ENCODE measurements at regions not wholly inside any gene's neighbourhood (a gene's known extent, or its start where the extent isn't known, plus 50 kb on each side); places are given as distances from the start of the nearest gene placed in this dataset.
"Not testable (repeated sequence)": the region's sequence is repeated elsewhere in the genome, so short reads cannot be mapped to it uniquely, and the experiment has no call there.

- TF ChIP-seq SOX13 (IDR thresholded peaks at IDR 0.05); SOX13 (CRISPR knock-in tag; conservative IDR thresholded peaks at IDR 0.05 in 1 of 2, IDR thresholded peaks at IDR 0.05 in 1 of 2); MZF1 (CRISPR knock-in tag; IDR thresholded peaks at IDR 0.05; ENCODE audit: borderline replicate concordance); FOXC1 (CRISPR knock-in tag; IDR thresholded peaks at IDR 0.05; ENCODE audit: borderline replicate concordance); CTCF (CRISPR knock-in tag; IDR thresholded peaks at IDR 0.05); ZNF232 (CRISPR knock-in tag; IDR thresholded peaks at IDR 0.05; ENCODE audit: borderline replicate concordance); UBTF (CRISPR knock-in tag; IDR thresholded peaks at IDR 0.05); FOXO1 (CRISPR knock-in tag; IDR thresholded peaks at IDR 0.05); ZNF496 (CRISPR knock-in tag; IDR thresholded peaks at IDR 0.05; ENCODE audit: insufficient replicate concordance); TAF1 (CRISPR knock-in tag; IDR thresholded peaks at IDR 0.05); CHD4 (IDR thresholded peaks at IDR 0.05; ENCODE audit: borderline replicate concordance, low read length); MXI1 (IDR thresholded peaks at IDR 0.05; ENCODE audit: borderline replicate concordance, low read depth, low read length); PBX3 (CRISPR knock-in tag; IDR thresholded peaks at IDR 0.05; ENCODE audit: borderline replicate concordance); ZMAT5 (CRISPR knock-in tag; IDR thresholded peaks at IDR 0.05; ENCODE audit: borderline replicate concordance, low read depth); POLR2AphosphoS5 (IDR thresholded peaks at IDR 0.05; ENCODE audit: low read depth, low read length): not testable (repeated sequence)
These were observed 615.2 kb downstream of the PTPRC start for GRCh38 chr1:199254040-199254439.
